Cardiac muscle cell (in vitro differentiated cells and primary cell): ENCODE measurements at regions not wholly inside any gene's neighbourhood (a gene's known extent, or its start where the extent isn't known, plus 50 kb on each side); places are given as distances from the start of the nearest gene placed in this dataset.

Source experiments
- DNase-seq, 2 donors: peaks; one replicate each; pipeline versions ENCODE4 v3.0.0 to v3.0.0-alpha.2; 2010 to 2017; ENCODE audit warnings: low read depth in 1 of 2, low spot score in 1 of 2
- H3K27ac ChIP-seq: fragments of 200-600 bp; sonication (generic); 2 replicates; pipeline ENCODE4 v1.5.1; 2016
- H3K27me3 ChIP-seq: fragments of 200-600 bp; sonication (generic); 2 replicates; pipeline ENCODE4 v1.6.0; 2016; ENCODE audit warnings: control low read depth
- H3K36me3 ChIP-seq: fragments of 200-600 bp; sonication (generic); 2 replicates; pipeline ENCODE4 v1.5.1; 2016; ENCODE audit warnings: control low read depth
- H3K4me1 ChIP-seq: fragments of 200-600 bp; sonication (generic); 2 replicates; pipeline ENCODE4 v1.8.1; 2017; ENCODE audit warnings: low read depth, mild to moderate bottlenecking, mixed run types
- H3K4me3 ChIP-seq: fragments of 200-600 bp; sonication (generic); 2 replicates; pipeline ENCODE4 v1.5.1; 2016; ENCODE audit warnings: mild to moderate bottlenecking
- H3K9me3 ChIP-seq: fragments of 200-600 bp; sonication (generic); 2 replicates; pipeline ENCODE4 v1.5.1; 2017; ENCODE audit warnings: low read depth, mild to moderate bottlenecking, control low read depth
- TF ChIP-seq, protein P1 (sequence below): IDR thresholded peaks from 2 replicates; pipeline ENCODE4 v1.5.1; 2012; ENCODE audit warnings: low read depth, mild to moderate bottlenecking, low read length

DNA sequence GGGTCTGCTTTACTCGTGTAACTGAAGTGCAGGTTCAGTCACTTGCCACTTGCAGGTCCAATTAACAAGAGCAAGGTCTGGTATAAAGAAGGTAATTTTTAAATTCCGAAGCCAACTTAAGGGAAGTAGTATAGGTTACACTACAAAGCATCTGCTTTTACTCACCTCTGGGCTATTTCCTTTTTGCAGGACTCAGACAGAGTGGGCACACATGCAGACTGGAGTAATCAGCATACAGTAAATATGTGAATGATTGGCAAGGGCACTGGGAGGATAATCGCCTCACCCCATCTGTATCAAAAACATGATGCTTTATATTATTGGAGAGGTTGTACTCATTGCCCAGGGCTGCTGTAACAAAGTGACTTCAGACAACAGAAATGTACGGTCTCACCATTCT lies 160.1 kb upstream of the CDH5 start:
- H3K36me3 ChIP-seq, result no peaks in the 10 kb centered on the region
- H3K4me1 ChIP-seq, result no peaks in the 10 kb centered on the region

DNA sequence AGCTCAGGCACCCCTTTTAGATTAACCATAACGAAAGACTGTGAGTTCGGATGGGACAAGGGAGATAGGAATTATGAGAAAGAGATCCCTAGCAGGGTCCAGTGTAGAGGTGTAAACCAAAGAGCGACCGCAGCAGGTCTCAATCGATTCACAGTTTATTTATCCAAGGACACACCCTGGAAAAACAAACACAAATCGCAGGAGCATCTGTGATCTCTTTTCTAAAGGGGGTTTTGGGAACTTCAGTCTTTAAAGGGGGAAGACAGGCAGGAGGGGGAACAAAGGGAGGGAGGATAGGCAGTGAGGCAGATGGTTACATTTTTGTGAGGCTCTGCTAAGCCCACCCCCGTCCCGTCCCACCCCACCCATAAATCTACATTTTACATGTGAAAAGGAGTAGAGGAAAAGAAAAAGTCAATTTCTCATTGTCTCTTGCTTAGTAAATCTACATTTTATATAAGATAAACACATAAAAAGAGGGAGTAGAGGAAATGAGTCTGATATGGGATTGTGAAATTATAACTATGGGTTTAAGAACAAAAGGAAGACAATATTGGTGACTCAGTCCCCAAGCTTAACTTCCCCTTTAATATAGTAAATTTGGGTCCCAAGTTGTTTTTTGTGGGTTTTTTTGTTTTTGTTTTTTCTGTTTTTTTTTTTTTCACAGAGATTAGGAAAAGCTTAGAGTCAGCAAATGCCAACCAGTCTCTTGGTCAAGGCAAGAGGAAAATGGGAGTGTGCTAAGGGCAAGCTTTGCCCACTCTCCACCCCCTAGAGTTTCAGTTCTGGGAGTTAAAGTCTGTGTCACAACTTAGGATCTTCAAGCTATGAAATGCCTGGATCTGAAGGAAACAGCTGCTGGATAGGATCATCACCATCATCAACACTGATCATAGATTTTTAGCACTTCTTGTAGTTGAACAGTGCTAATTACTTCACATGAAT lies 160.9 kb upstream of the CDH5 start:
- no peaks in the 10 kb centered on the region for H3K9me3 ChIP-seq
- H3K27ac ChIP-seq, result no peak overlapping the region
- peak in 1 of 2 donors; percentile 77 for DNase-seq
- TF ChIP-seq, protein P1, sequence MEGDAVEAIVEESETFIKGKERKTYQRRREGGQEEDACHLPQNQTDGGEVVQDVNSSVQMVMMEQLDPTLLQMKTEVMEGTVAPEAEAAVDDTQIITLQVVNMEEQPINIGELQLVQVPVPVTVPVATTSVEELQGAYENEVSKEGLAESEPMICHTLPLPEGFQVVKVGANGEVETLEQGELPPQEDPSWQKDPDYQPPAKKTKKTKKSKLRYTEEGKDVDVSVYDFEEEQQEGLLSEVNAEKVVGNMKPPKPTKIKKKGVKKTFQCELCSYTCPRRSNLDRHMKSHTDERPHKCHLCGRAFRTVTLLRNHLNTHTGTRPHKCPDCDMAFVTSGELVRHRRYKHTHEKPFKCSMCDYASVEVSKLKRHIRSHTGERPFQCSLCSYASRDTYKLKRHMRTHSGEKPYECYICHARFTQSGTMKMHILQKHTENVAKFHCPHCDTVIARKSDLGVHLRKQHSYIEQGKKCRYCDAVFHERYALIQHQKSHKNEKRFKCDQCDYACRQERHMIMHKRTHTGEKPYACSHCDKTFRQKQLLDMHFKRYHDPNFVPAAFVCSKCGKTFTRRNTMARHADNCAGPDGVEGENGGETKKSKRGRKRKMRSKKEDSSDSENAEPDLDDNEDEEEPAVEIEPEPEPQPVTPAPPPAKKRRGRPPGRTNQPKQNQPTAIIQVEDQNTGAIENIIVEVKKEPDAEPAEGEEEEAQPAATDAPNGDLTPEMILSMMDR, result no peak
- no peaks in the 10 kb centered on the region for H3K36me3 ChIP-seq
- no peaks in the 10 kb centered on the region for H3K4me1 ChIP-seq
- H3K27me3 ChIP-seq, result no peaks in the 10 kb centered on the region
- no peak overlapping the region for H3K4me3 ChIP-seq

More for the DNA sequence above, 160.1 kb upstream of the CDH5 start:
- no peak for DNase-seq
- H3K4me3 ChIP-seq, result no peak overlapping the region
- no peaks in the 10 kb centered on the region for H3K27me3 ChIP-seq
- H3K9me3 ChIP-seq, result no peaks in the 10 kb centered on the region
- TF ChIP-seq, protein P1, result no peak
- no peak overlapping the region for H3K27ac ChIP-seq

DNA sequence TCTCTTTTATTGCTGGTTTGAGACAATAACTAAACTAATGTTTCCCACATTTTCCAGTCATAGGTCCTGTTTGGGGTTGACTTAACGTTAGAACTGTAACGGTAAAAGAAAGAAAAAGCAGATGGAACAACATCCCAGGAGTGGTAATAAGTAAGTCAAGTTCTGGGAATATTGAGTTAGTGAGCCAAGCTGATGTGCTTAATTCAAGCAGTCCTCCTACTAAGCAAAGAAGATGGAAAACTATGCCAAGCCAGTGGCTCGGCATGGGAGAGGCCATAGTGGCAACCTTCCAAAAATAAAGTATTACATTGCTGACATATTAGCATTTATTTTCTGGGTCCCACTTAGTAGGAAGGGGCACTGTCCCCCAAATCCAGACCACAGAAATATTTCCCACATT lies 161.7 kb upstream of the CDH5 start:
- no peaks in the 10 kb centered on the region for H3K9me3 ChIP-seq
- H3K27me3 ChIP-seq, result no peaks in the 10 kb centered on the region
- no peaks in the 10 kb centered on the region for H3K4me1 ChIP-seq
- H3K27ac ChIP-seq, result no peak overlapping the region
- H3K36me3 ChIP-seq, result no peaks in the 10 kb centered on the region
- DNase-seq, result peak in 1 of 2 donors; percentile 86
- H3K4me3 ChIP-seq, result no peak overlapping the region
- TF ChIP-seq, protein P1, result no peak

DNA sequence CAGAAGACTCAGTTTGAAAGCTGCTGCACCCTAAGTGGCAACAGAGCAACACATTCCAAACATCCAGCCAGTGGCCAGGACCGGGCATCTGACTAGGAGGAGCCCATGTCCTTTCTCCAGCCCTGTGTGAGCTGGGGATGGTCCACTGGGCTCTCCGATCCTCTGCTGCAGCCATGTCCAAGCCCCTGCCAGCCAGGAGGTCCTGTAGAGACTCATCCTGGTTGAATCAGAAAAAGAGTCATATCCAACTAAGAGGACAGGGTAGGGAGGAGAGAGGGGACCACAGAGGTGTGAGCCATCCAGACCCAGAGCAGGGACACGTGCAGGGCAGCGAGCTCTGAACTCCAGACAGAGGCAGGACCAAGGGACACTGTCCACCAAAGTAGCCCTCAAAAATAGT lies 163.0 kb upstream of the CDH5 start:
- Histone ChIP-seq H3K27me3 (no peaks in the 10 kb centered on the region), H3K36me3 (no peaks in the 10 kb centered on the region), H3K4me3 (no peak overlapping the region), H3K9me3 (no peaks in the 10 kb centered on the region), H3K27ac (no peak overlapping the region), H3K4me1 (no peaks in the 10 kb centered on the region)
- DNase-seq, result no peak
- TF ChIP-seq, protein P1, result no peak

DNA sequence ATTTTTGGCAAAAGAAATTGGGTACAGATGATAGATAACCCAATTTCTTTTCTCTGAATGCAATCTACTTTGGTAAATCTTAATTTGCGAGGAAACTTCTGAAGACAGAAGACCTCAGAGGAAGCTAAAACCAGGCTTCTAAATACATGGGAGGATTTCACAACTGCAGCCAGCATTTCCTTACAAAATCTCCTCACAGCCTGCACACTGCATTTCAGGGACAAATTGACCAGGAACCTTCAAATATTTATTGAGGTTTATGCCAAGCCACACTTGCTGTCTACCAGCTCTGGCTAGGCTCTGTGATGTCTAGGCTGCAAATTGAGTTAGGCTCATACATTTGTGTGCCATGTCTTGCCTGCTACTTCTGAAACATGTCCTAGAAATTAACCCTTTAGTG lies 167.3 kb upstream of the CDH5 start:
- no peaks in the 10 kb centered on the region for H3K27me3 ChIP-seq
- TF ChIP-seq, protein P1, result no peak
- H3K36me3 ChIP-seq, result no peaks in the 10 kb centered on the region
- DNase-seq, result peak in 1 of 2 donors; percentile 85
- H3K4me3 ChIP-seq, result no peak overlapping the region
- H3K9me3 ChIP-seq, result no peaks in the 10 kb centered on the region
- H3K27ac ChIP-seq, result no peak overlapping the region
- no peaks in the 10 kb centered on the region for H3K4me1 ChIP-seq
